Fibroblast of skin of abdomen (primary cell): ENCODE measurements at regions not wholly inside any gene's neighbourhood (a gene's known extent, or its start where the extent isn't known, plus 50 kb on each side); places are given as distances from the start of the nearest gene placed in this dataset.
"Not testable (repeated sequence)": the region's sequence is repeated elsewhere in the genome, so short reads cannot be mapped to it uniquely, and the experiment has no call there.

ENCODE experiments used
- DNase-seq: peaks from one replicate; pipeline ENCODE4 v3.0.0-alpha.2; 2013

GRCh38 chrX:122943918-122944317, 240.2 kb upstream of the GRIA3 start:
- peak; percentile 6 for DNase-seq

GRCh38 chrX:122945328-122945727, 238.8 kb upstream of the GRIA3 start:
- DNase-seq = peak; percentile 8

GRCh38 chrX:122972604-122973003, 211.5 kb upstream of the GRIA3 start:
- no peak for DNase-seq

GRCh38 chrX:122982521-122982920, 201.6 kb upstream of the GRIA3 start:
- no peak for DNase-seq

GRCh38 chrX:123002844-123003243, 181.2 kb upstream of the GRIA3 start:
- DNase-seq = not testable (repeated sequence)

GRCh38 chrX:123013141-123013540, 170.9 kb upstream of the GRIA3 start:
- peak; percentile 82 for DNase-seq

- DNase-seq = no peak
These were observed 147.7 kb upstream of the GRIA3 start for GRCh38 chrX:123036401-123036800.

- DNase-seq = peak; percentile 20
These were observed 134.9 kb upstream of the GRIA3 start for GRCh38 chrX:123049071-123049625.

- no peak for DNase-seq
These were observed 123.1 kb upstream of the GRIA3 start for GRCh38 chrX:123060986-123061385.

- no peak for DNase-seq
These were observed 120.0 kb upstream of the GRIA3 start for GRCh38 chrX:123064053-123064452.

GRCh38 chrX:123072686-123073385, 111.2 kb upstream of the GRIA3 start:
- DNase-seq = no peak

- peak; percentile 5 for DNase-seq
These were observed 108.0 kb upstream of the GRIA3 start for GRCh38 chrX:123075947-123076561.

GRCh38 chrX:123077631-123078030, 106.4 kb upstream of the GRIA3 start:
- peak; percentile 43 for DNase-seq

GRCh38 chrX:123080065-123080464, 104.0 kb upstream of the GRIA3 start:
- DNase-seq = no peak

GRCh38 chrX:123081776-123082175, 102.3 kb upstream of the GRIA3 start:
- DNase-seq = peak; percentile 53

GRCh38 chrX:123083924-123084323, 100.2 kb upstream of the GRIA3 start:
- DNase-seq = peak; percentile 42

- peak; percentile 80 for DNase-seq
These were observed 99.3 kb upstream of the GRIA3 start for GRCh38 chrX:123084797-123085196.

GRCh38 chrX:123085311-123085940, 98.7 kb upstream of the GRIA3 start:
- peak; percentile 23 for DNase-seq

GRCh38 chrX:123086768-123087167, 97.3 kb upstream of the GRIA3 start:
- DNase-seq = no peak

- DNase-seq = peak; percentile 44
These were observed 96.8 kb upstream of the GRIA3 start for GRCh38 chrX:123087326-123087725.

GRCh38 chrX:123088331-123088730, 95.7 kb upstream of the GRIA3 start:
- DNase-seq = no peak

- DNase-seq = no peak
These were observed 95.1 kb upstream of the GRIA3 start for GRCh38 chrX:123088930-123089329.

- no peak for DNase-seq
These were observed 90.3 kb upstream of the GRIA3 start for GRCh38 chrX:123093792-123094191.
